ENCODE measurements at regions not wholly inside any gene's neighbourhood (a gene's known extent, or its start where the extent isn't known, plus 50 kb on each side); places are given as distances from the start of the nearest gene placed in this dataset.
A peak's percentile ranks its signal among the peaks of the same experiment; 100 is the strongest.

DNA sequence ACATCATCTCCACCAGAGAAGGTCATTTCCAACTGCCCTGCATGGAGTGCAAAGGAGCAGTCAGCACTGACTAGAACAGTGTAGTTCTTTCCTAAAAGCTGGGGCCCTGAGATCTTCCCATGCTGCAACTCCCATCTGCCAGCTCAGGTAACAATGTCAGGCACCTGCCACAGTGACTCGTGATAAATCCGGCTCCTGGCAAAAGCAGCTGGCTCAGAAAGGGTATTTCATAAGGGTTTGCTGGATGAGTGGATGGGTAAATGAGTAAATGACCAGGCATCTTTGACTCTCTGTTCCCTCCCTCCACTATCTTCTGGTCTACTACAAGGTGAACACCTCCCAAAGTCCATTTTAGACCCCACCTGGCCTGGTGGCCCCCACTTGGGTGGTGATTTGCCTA is 403.6 kb downstream of the NXPE2 start:
- Mint-ChIP-seq H3K36me3 (no peaks in the 10 kb centered on the region), H3K4me1 (peaks cover 6% of the 10 kb centered on the region), H3K9me3 (no peaks in the 10 kb centered on the region), H3K27me3 (ENCODE audit: low read depth) (peaks cover 62% of the 10 kb centered on the region), H3K4me3 (no peak overlapping the region), H3K27ac (no peak overlapping the region)
- DNase-seq (ENCODE audit: low spot score in 2 of 2, unreplicated experiment in 2 of 2) = no peak
- TF ChIP-seq, protein P1, sequence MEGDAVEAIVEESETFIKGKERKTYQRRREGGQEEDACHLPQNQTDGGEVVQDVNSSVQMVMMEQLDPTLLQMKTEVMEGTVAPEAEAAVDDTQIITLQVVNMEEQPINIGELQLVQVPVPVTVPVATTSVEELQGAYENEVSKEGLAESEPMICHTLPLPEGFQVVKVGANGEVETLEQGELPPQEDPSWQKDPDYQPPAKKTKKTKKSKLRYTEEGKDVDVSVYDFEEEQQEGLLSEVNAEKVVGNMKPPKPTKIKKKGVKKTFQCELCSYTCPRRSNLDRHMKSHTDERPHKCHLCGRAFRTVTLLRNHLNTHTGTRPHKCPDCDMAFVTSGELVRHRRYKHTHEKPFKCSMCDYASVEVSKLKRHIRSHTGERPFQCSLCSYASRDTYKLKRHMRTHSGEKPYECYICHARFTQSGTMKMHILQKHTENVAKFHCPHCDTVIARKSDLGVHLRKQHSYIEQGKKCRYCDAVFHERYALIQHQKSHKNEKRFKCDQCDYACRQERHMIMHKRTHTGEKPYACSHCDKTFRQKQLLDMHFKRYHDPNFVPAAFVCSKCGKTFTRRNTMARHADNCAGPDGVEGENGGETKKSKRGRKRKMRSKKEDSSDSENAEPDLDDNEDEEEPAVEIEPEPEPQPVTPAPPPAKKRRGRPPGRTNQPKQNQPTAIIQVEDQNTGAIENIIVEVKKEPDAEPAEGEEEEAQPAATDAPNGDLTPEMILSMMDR (IDR thresholded peaks at IDR 0.05; ENCODE audit: unreplicated experiment) = no peak

DNA sequence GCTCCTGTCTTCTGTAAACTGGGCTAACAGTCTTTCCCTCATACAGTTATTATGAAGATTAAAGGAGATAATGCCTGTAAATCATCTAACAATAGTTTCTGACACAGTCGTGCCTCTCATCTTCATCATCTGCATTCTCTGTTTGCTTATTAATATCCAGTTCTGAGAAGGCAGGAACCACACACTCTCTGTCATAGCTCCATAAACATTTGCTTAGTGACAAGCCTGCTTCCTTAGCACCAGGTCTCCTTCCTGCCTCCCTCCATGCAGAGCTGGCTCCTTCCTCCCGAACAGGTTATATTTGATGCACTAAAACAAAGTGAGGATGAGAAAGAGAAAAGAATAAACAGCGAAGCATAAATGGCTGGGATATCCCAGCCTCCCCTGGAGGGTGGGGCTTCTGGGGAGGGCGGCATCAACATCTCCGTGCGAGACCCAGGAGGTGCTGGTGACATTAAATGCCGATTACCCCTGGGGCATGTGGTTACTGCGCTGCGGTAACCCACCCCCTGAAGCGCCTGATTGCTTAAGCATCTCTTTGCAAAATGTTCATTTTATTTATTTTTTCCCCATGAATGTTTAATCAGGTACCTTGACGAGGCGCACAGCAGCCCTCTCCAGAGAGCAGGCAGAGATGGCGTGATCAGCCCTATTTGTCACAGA is 404.9 kb downstream of the NXPE2 start:
- no peak for DNase-seq (ENCODE audit: low spot score in 2 of 2, unreplicated experiment in 2 of 2)
- TF ChIP-seq, protein P1 (IDR thresholded peaks at IDR 0.05; ENCODE audit: unreplicated experiment) = no peak
- H3K36me3 Mint-ChIP-seq = no peaks in the 10 kb centered on the region
- H3K4me1 Mint-ChIP-seq = peaks cover 6% of the 10 kb centered on the region
- no peaks in the 10 kb centered on the region for H3K9me3 Mint-ChIP-seq
- H3K4me3 Mint-ChIP-seq = no peak overlapping the region
- H3K27ac Mint-ChIP-seq = no peak overlapping the region
- H3K27me3 Mint-ChIP-seq (ENCODE audit: low read depth) = peaks cover 52% of the 10 kb centered on the region

DNA sequence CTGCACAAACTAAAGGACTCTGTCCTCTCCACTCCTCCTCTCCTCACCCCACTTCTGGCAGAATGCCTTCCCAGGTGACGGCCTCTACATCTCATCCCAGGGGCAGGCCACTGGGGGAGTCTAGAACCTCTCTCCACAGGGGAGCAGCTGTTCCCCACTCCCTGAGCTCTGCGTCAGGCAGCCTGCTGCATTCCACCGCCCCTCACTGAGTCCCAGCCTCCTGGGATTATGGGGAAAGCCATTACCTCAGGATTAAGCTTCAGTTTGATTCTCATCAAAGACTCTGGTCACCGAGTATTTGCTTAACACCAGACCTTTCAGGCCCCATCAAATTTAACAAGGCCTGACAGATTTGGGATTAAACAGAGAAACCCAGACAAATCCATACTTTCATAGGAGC is 405.9 kb downstream of the NXPE2 start:
- TF ChIP-seq, protein P1 (IDR thresholded peaks at IDR 0.05; ENCODE audit: unreplicated experiment) = no peak
- Mint-ChIP-seq H3K9me3 (peaks cover 3% of the 10 kb centered on the region), H3K27ac (no peak overlapping the region), H3K27me3 (ENCODE audit: low read depth) (peaks cover 45% of the 10 kb centered on the region), H3K36me3 (no peaks in the 10 kb centered on the region), H3K4me1 (peaks cover 6% of the 10 kb centered on the region), H3K4me3 (no peak overlapping the region)
- no peak for DNase-seq (ENCODE audit: low spot score in 2 of 2, unreplicated experiment in 2 of 2)

DNA sequence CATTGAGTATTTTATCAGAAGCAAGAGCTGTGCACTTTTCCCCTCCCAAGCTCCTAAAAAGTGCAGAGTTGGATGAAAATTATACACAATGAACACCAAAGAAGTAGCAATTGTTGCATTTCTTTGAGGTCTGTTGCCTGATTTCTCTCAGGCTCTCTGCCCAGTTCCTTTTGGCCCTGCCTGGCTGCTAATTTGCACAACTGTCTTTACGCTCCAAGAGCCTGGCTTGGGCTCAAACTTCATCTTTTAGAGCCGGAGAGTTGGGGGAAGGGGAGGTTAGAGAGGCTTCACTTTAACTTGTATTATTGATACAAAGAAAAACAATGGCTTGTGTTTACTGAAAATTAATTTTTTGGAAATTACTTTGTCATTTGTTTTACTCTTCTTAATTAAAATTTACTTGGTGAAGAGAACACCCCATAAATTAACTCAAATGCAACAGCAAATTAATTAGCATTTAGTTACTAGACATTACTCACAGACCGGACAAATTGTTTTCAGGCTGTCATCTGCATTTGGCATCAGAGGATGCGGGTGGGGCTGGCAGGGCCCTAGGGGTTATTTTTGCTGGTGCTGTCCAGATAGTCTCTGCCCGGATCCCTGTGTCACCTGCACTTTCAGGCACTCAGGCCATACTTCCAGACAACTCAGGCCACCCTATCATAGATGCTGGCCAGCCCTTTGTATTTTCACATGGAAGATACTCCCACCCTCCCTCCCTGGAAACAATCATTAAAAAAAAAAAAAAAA is 407.3 kb downstream of the NXPE2 start:
- no peaks in the 10 kb centered on the region for H3K36me3 Mint-ChIP-seq
- H3K4me3 Mint-ChIP-seq = no peak overlapping the region
- DNase-seq (ENCODE audit: low spot score in 2 of 2, unreplicated experiment in 2 of 2) = no peak
- peaks cover 6% of the 10 kb centered on the region for H3K4me1 Mint-ChIP-seq
- peaks cover 3% of the 10 kb centered on the region for H3K9me3 Mint-ChIP-seq
- TF ChIP-seq, protein P1 (IDR thresholded peaks at IDR 0.05; ENCODE audit: unreplicated experiment) = no peak
- H3K27ac Mint-ChIP-seq = peak overlapping the region; percentile 39
- H3K27me3 Mint-ChIP-seq (ENCODE audit: low read depth) = peaks cover 40% of the 10 kb centered on the region

DNA sequence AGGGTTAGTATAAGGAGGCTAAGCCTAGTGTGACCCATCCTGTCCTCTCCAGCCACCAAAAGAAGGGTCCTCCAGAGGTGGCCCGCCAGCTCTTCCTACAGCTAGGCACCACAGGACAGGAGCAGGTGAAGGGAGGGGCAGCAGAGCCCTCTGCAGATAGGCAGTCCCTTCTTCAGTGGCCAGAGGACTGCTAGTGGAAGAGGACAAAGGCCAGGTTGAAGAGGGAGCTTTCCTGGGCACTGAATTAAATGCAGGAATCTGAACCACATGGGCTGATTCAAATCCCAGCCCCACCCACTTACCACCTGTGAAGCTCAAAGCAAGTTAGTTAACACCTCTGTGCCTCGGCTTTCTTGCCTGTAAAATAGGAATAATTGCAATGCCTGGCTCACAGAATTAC is 409.5 kb downstream of the NXPE2 start:
- peaks cover 3% of the 10 kb centered on the region for H3K9me3 Mint-ChIP-seq
- H3K4me3 Mint-ChIP-seq = no peak overlapping the region
- H3K4me1 Mint-ChIP-seq = peaks cover 6% of the 10 kb centered on the region
- H3K36me3 Mint-ChIP-seq = no peaks in the 10 kb centered on the region
- DNase-seq (ENCODE audit: low spot score in 2 of 2, unreplicated experiment in 2 of 2) = no peak
- TF ChIP-seq, protein P1 (IDR thresholded peaks at IDR 0.05; ENCODE audit: unreplicated experiment) = no peak
- H3K27ac Mint-ChIP-seq = no peak overlapping the region
- H3K27me3 Mint-ChIP-seq (ENCODE audit: low read depth) = peaks cover 25% of the 10 kb centered on the region
